Parathyroid adenoma (tissue), 2 donors: ENCODE measurements at regions not wholly inside any gene's neighbourhood (a gene's known extent, or its start where the extent isn't known, plus 50 kb on each side); places are given as distances from the start of the nearest gene placed in this dataset.

Source experiments
- H2AFZ ChIP-seq: fragments of 300-600 bp; sonication (generic); one replicate; pipeline ENCODE4 v1.7.0; 2017; ENCODE audit warnings: antibody characterized with exemption, mild to moderate bottlenecking
- H3K27ac ChIP-seq: fragments of 300-600 bp; sonication (generic); one replicate; pipeline ENCODE4 v1.7.0; 2017
- H3K27me3 ChIP-seq: fragments of 300-600 bp; sonication (generic); one replicate; pipeline ENCODE4 v1.7.0; 2017; ENCODE audit warnings: low read length; ENCODE audit not compliant: control insufficient read depth, insufficient read depth
- H3K36me3 ChIP-seq: fragments of 300-600 bp; sonication (generic); one replicate; pipeline ENCODE4 v1.7.0; 2017; ENCODE audit warnings: low read length; ENCODE audit not compliant: control insufficient read depth, insufficient read depth
- H3K4me1 ChIP-seq: fragments of 300-600 bp; sonication (generic); one replicate; pipeline ENCODE4 v1.7.0; 2017; ENCODE audit warnings: control low read depth
- H3K4me2 ChIP-seq: fragments of 300-600 bp; sonication (generic); one replicate; pipeline ENCODE4 v1.7.0; 2017; ENCODE audit warnings: low read length
- H3K4me3 ChIP-seq: fragments of 300-600 bp; sonication (generic); one replicate; pipeline ENCODE4 v1.7.0; 2017; ENCODE audit warnings: low read depth, low read length
- H3K79me2 ChIP-seq: fragments of 300-600 bp; sonication (generic); one replicate; pipeline ENCODE4 v1.7.0; 2017; ENCODE audit warnings: control low read depth
- H3K9ac ChIP-seq: fragments of 300-600 bp; sonication (generic); one replicate; pipeline ENCODE4 v1.7.0; 2017; ENCODE audit warnings: mild to moderate bottlenecking
- H3K9me3 ChIP-seq: fragments of 300-600 bp; sonication (generic); one replicate; pipeline ENCODE4 v1.7.0; 2017; ENCODE audit warnings: low read length; ENCODE audit not compliant: control insufficient read depth
- CTCF ChIP-seq: fragments of 300-600 bp; sonication (generic); IDR thresholded peaks from one replicate; pipeline ENCODE4 v1.7.0; 2017; ENCODE audit warnings: antibody characterized with exemption, mild to moderate bottlenecking
- donor health status: primary hyperparathyroidism.

GRCh38 chr2:167451496-167452289, 563.4 kb downstream of the XIRP2 start:
- Histone ChIP-seq H3K4me3 (no peak overlapping the region), H3K79me2 (no peaks in the 10 kb centered on the region), H2AFZ (no peak overlapping the region), H3K9me3 (no peaks in the 10 kb centered on the region), H3K4me1 (no peaks in the 10 kb centered on the region), H3K27ac (no peak overlapping the region), H3K4me2 (no peak overlapping the region), H3K9ac (no peak overlapping the region), H3K27me3 (no peaks in the 10 kb centered on the region), H3K36me3 (no peaks in the 10 kb centered on the region)
- no peak for TF ChIP-seq CTCF

GRCh38 chr2:167450364-167450763, 562.1 kb downstream of the XIRP2 start:
- Histone ChIP-seq H3K27ac (no peak overlapping the region), H3K36me3 (no peaks in the 10 kb centered on the region), H3K9me3 (no peaks in the 10 kb centered on the region), H3K4me1 (no peaks in the 10 kb centered on the region), H3K4me2 (no peak overlapping the region), H3K9ac (no peak overlapping the region), H3K4me3 (no peak overlapping the region), H3K79me2 (no peaks in the 10 kb centered on the region), H2AFZ (no peak overlapping the region), H3K27me3 (no peaks in the 10 kb centered on the region)
- TF ChIP-seq CTCF: no peak

- Histone ChIP-seq H3K4me1 (no peaks in the 10 kb centered on the region), H3K27ac (no peak overlapping the region), H3K36me3 (no peaks in the 10 kb centered on the region), H2AFZ (no peak overlapping the region), H3K4me3 (no peak overlapping the region), H3K9me3 (no peaks in the 10 kb centered on the region), H3K4me2 (no peak overlapping the region), H3K79me2 (no peaks in the 10 kb centered on the region), H3K9ac (no peak overlapping the region), H3K27me3 (no peaks in the 10 kb centered on the region)
- TF ChIP-seq CTCF: no peak
Observed at GRCh38 chr2:167440382-167440781, 552.1 kb downstream of the XIRP2 start.

GRCh38 chr2:167438206-167438605, 549.9 kb downstream of the XIRP2 start:
- no peak overlapping the region for H3K9ac ChIP-seq
- no peaks in the 10 kb centered on the region for H3K4me1 ChIP-seq
- no peaks in the 10 kb centered on the region for H3K9me3 ChIP-seq
- no peak overlapping the region for H3K4me3 ChIP-seq
- no peaks in the 10 kb centered on the region for H3K79me2 ChIP-seq
- H3K27ac ChIP-seq: no peak overlapping the region
- TF ChIP-seq CTCF: no peak
- H3K4me2 ChIP-seq: no peak overlapping the region
- H2AFZ ChIP-seq: no peak overlapping the region
- no peaks in the 10 kb centered on the region for H3K36me3 ChIP-seq
- H3K27me3 ChIP-seq: no peaks in the 10 kb centered on the region

GRCh38 chr2:167431949-167432348, 543.7 kb downstream of the XIRP2 start:
- Histone ChIP-seq H3K4me2 (no peak overlapping the region), H3K36me3 (no peaks in the 10 kb centered on the region), H3K9ac (no peak overlapping the region), H3K9me3 (no peaks in the 10 kb centered on the region), H2AFZ (no peak overlapping the region), H3K79me2 (no peaks in the 10 kb centered on the region), H3K27ac (no peak overlapping the region), H3K4me3 (no peak overlapping the region), H3K4me1 (no peaks in the 10 kb centered on the region), H3K27me3 (no peaks in the 10 kb centered on the region)
- no peak for TF ChIP-seq CTCF
